GM13977 (cell line): ENCODE measurements at regions not wholly inside any gene's neighbourhood (a gene's known extent, or its start where the extent isn't known, plus 50 kb on each side); places are given as distances from the start of the nearest gene placed in this dataset.

ENCODE experiments used
- DNase-seq: peaks from one replicate; pipeline ENCODE4 v3.0.0; 2012; ENCODE audit warnings: low spot score
- in situ Hi-C: fragments of 300-500 bp; cut with MboI; formaldehyde crosslinking; loops from one replicate; pipeline ENCODE4 v1.12.0; 2022; ENCODE audit warnings: low sequenced_read_pairs, low pct_unique_long_range_greater_than_20kb, mixed read lengths, inconsistent platforms; ENCODE audit not compliant: unreplicated experiment
- TF ChIP-seq, protein P1 (sequence below): IDR thresholded peaks from 2 replicates; pipeline ENCODE4 v1.5.1; 2012; ENCODE audit warnings: mild to moderate bottlenecking, control low read depth; ENCODE audit not compliant: insufficient read depth; ENCODE audit errors: extremely low read depth, missing control alignments

DNA sequence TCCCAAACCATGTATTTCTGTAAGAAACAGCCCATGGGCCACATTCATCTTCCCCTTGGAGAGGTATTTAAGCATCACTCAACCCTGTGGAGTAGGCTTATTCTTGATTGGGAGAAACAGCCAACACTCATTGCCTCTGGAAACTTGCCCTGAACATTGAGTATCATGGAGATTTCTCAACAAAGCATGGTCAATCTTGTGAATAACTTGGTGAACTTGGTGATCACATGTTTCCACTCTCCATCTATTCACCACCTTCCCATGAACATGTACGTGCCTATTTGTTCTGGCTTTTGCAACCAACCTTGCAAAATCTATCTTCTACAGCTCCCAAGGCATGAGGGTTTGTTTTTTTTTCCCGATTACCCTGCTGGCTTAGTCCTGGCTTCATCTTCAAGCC lies 163.2 kb downstream of the PAH start:
- no peak for DNase-seq
- in situ Hi-C loops, result no loop called here

GRCh38 chr12:102748704-102749103 lies 168.3 kb downstream of the PAH start:
- DNase-seq, result no peak
- TF ChIP-seq, protein P1, sequence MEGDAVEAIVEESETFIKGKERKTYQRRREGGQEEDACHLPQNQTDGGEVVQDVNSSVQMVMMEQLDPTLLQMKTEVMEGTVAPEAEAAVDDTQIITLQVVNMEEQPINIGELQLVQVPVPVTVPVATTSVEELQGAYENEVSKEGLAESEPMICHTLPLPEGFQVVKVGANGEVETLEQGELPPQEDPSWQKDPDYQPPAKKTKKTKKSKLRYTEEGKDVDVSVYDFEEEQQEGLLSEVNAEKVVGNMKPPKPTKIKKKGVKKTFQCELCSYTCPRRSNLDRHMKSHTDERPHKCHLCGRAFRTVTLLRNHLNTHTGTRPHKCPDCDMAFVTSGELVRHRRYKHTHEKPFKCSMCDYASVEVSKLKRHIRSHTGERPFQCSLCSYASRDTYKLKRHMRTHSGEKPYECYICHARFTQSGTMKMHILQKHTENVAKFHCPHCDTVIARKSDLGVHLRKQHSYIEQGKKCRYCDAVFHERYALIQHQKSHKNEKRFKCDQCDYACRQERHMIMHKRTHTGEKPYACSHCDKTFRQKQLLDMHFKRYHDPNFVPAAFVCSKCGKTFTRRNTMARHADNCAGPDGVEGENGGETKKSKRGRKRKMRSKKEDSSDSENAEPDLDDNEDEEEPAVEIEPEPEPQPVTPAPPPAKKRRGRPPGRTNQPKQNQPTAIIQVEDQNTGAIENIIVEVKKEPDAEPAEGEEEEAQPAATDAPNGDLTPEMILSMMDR, result no peak
- in situ Hi-C loops, result loop anchor here (25.0 kb wide), 2 partner anchors 811 to 986 kb away; no protein-coding TSS in a partner anchor

More for the DNA sequence above, 163.2 kb downstream of the PAH start:
- TF ChIP-seq, protein P1, result no peak

- TF ChIP-seq, protein P1, result no peak
- in situ Hi-C loops, result loop anchor here (25.0 kb wide), 2 partner anchors 810 to 985 kb away; no protein-coding TSS in a partner anchor
These were observed 170.1 kb downstream of the PAH start for GRCh38 chr12:102746963-102747362.

DNA sequence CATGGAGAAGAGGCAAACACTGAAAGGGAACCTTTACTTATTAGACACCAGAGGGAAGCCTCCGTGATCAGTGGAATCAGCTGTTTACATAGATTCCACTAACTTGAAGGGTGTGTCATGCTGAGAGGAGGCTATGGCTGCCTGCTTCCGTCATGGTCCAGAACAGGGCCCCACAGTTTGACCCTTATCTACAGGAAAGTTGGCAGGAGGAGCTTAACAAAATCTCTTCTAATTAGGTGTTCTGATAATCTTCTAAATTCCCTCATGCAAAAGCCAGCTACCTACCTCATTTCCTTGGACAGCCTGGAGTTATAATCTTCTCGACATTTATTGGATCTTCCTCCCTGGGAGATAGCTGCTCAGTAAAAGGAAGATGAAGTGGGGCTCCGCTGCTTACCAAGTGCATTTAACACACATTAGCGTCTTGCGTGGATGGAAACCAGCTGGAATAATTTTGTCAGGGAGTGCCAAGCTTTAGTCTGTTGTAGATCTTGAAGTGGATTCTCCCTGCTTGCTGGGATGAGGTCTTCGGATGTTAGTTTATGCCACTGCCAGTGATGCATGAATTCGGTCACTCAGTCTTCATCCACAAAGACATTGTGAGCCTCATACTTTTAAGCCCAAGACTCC lies 171.0 kb downstream of the PAH start:
- no peak for DNase-seq
- TF ChIP-seq, protein P1, result no peak
- in situ Hi-C loops, result loop anchor here (25.0 kb wide), 2 partner anchors 809 to 984 kb away; no protein-coding TSS in a partner anchor

More at GRCh38 chr12:102746963-102747362, 170.1 kb downstream of the PAH start:
- DNase-seq, result no peak

GRCh38 chr12:102741196-102741595 lies 175.8 kb downstream of the PAH start:
- no peak for DNase-seq
- TF ChIP-seq, protein P1, result no peak
- in situ Hi-C loops, result loop anchor here (25.0 kb wide), 2 partner anchors 804 to 979 kb away; no protein-coding TSS in a partner anchor

DNA sequence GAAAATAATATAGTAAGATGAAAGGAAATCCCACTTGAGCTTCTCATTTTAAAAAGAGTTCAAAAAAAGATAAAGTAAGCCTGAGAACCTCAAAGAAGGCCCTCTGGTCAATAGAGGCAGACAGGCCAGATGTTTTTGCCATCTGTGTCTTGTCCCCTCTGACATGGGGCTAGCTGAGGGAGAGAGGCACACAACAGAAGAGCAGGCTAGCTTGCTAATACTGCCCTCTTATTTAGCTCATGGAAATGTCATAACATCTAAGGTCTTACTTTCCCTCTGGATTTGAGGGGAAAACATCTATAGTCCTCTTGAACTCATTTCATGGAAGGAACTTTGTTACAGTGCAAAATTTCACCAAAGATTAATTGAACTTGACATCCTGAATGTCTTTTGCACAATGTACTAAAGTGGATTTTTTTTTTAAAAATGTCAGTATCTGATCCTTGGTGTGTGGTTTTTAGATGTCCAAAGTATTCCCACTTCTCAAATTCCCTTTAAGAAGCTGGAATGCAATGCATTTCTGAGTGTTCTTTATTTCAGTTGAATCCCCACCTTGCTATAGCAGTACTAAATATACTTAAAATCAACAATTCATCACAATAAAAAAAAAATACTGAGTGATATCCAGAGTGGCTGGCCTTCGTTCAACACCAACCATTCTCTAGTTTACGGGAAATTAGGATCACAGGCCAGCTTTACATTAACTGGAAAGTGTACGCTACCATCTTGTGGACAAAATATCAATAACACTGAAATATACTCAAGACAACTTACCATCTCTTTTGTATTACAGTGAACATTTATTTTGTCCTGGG lies 176.7 kb downstream of the PAH start:
- no peak for DNase-seq
- in situ Hi-C loops, result loop anchor here (25.0 kb wide), 2 partner anchors 803 to 978 kb away; no protein-coding TSS in a partner anchor
- TF ChIP-seq, protein P1, result peak; percentile 33
